ENCODE measurements at regions not wholly inside any gene's neighbourhood (a gene's known extent, or its start where the extent isn't known, plus 50 kb on each side); places are given as distances from the start of the nearest gene placed in this dataset.

- no peak for TF ChIP-seq POLR2A (IDR thresholded peaks at IDR 0.05; ENCODE audit: low read length)
- no peak for TF ChIP-seq GATA1 (IDR thresholded peaks at IDR 0.05; ENCODE audit: low read depth, low read length)
Observed at GRCh38 chr1:168387781-168388760, 107.4 kb downstream of the TBX19 start.
